H1 (cell line): ENCODE measurements at regions not wholly inside any gene's neighbourhood (a gene's known extent, or its start where the extent isn't known, plus 50 kb on each side); places are given as distances from the start of the nearest gene placed in this dataset.

Experiments
- CTCF ChIA-PET: fragments of 300-600 bp; sonication (Branson Sonifier 250); formaldehyde crosslinking; loops from one replicate; lab custom pipeline; 2021; ENCODE audit not compliant: partially characterized antibody; lab: Charles Lee
- POLR2A ChIA-PET: fragments of 300-600 bp; sonication (Branson Sonifier 250); formaldehyde crosslinking; loops from one replicate; lab custom pipeline; 2021; ENCODE audit warnings: inconsistent platforms; ENCODE audit not compliant: partially characterized antibody; lab: Charles Lee
- DNase-seq, 2 experiments: peaks; one replicate each; pipeline versions ENCODE4 v3.0.0 to v3.0.0-alpha.2; 2010 to 2022; ENCODE audit warnings: low spot score in 2 of 2, low read depth in 1 of 2, mixed read lengths in 1 of 2
- FAIRE-seq: peaks from 2 replicates; lab custom pipeline; 2011; peaks lifted over from hg19 to GRCh38; lab: Jason Lieb, UNC
- H2AFZ ChIP-seq: 2 replicates; pipeline ENCODE4 v1.8.1; 2012; ENCODE audit warnings: low read length, inconsistent platforms
- H2AK5ac ChIP-seq: 2 replicates; pipeline ENCODE4 v1.6.1; 2013; ENCODE audit warnings: low read depth, low read length
- H2BK120ac ChIP-seq: replicated peaks from 2 replicates; pipeline ENCODE3; 2013; ENCODE audit warnings: low read depth, low read length, inconsistent platforms
- H2BK12ac ChIP-seq: 2 replicates; pipeline ENCODE4 v1.6.1; 2013; ENCODE audit warnings: low read depth, low read length
- H2BK15ac ChIP-seq: 2 replicates; pipeline ENCODE4 v1.6.1; 2013; ENCODE audit warnings: low read length
- H2BK20ac ChIP-seq: 2 replicates; pipeline ENCODE4 v1.6.1; 2013; ENCODE audit warnings: low read length
- H2BK5ac ChIP-seq: 2 replicates; pipeline ENCODE4 v1.6.1; 2013; ENCODE audit warnings: low read depth, low read length
- H3K14ac ChIP-seq: 2 replicates; pipeline ENCODE4 v1.6.1; 2013; ENCODE audit warnings: inconsistent platforms; ENCODE audit not compliant: insufficient read length
- H3K18ac ChIP-seq: 2 replicates; pipeline ENCODE4 v1.6.1; 2013; ENCODE audit warnings: low read length; ENCODE audit errors: extremely low read depth
- H3K23ac ChIP-seq: 2 replicates; pipeline ENCODE4 v1.6.1; 2013; ENCODE audit warnings: inconsistent platforms; ENCODE audit not compliant: insufficient read length
- H3K23me2 ChIP-seq: 2 replicates; pipeline ENCODE4 v1.6.1; 2013; ENCODE audit warnings: low read depth, low read length
- H3K27ac ChIP-seq: 2 replicates; pipeline ENCODE4 v1.6.1; 2011; ENCODE audit warnings: low read depth, low read length, inconsistent platforms
- H3K27me3 ChIP-seq, 4 experiments: replicated peaks in 1 of 4; 1 replicate in 1 of 4; 2 replicates in 3 of 4; pipeline versions ENCODE4 v1.6.1 to v1.8.1; 2011 to 2013; ENCODE audit warnings: low read length in 3 of 4, mild to moderate bottlenecking in 3 of 4, inconsistent platforms in 2 of 4, mixed read lengths in 2 of 4, moderate library complexity in 1 of 4; ENCODE audit not compliant: control insufficient read depth in 3 of 4, insufficient read depth in 3 of 4; ENCODE audit errors: extremely low read depth in 1 of 4
- H3K36me3 ChIP-seq, 4 experiments: 2 replicates each; pipeline versions ENCODE4 v1.6.1 to v1.8.1; 2011 to 2013; ENCODE audit warnings: mild to moderate bottlenecking in 4 of 4, low read length in 3 of 4, moderate library complexity in 2 of 4, control low read depth in 1 of 4, inconsistent platforms in 1 of 4; ENCODE audit not compliant: insufficient read depth in 4 of 4, control insufficient read depth in 2 of 4
- H3K4ac ChIP-seq: replicated peaks from 2 replicates; pipeline ENCODE3; 2013; ENCODE audit warnings: low read length, low read depth, mixed read lengths, inconsistent platforms; ENCODE audit not compliant: insufficient read length
- H3K4me1 ChIP-seq, 4 experiments: replicated peaks in 1 of 4; 1 replicate in 1 of 4; 2 replicates in 3 of 4; pipeline versions ENCODE4 v1.6.1 to v1.8.1; 2011 to 2013; ENCODE audit warnings: low read length in 3 of 4, inconsistent platforms in 2 of 4, mixed read lengths in 1 of 4; ENCODE audit not compliant: insufficient read depth in 4 of 4, control insufficient read depth in 3 of 4
- H3K4me2 ChIP-seq, 2 experiments: 2 replicates each; pipeline versions ENCODE4 v1.6.1 to v1.8.1; 2011 to 2013; ENCODE audit warnings: low read depth in 2 of 2, low read length in 2 of 2, control low read depth in 1 of 2, inconsistent platforms in 1 of 2, mild to moderate bottlenecking in 1 of 2; ENCODE audit not compliant: insufficient read depth in 1 of 2
- H3K4me3 ChIP-seq, 4 experiments: fragments of 200-600, 300-600 bp in 1 of 4; sonication (generic), shearing (Covaris generic), sonication (Bioruptor Twin) in 1 of 4; 2 replicates each; pipeline versions ENCODE4 v1.5.1 to v1.8.1; 2011 to 2016; ENCODE audit warnings: low read length in 4 of 4, low read depth in 3 of 4, control low read depth in 2 of 4, inconsistent platforms in 2 of 4, mild to moderate bottlenecking in 2 of 4, mixed read lengths in 1 of 4, moderate library complexity in 1 of 4; ENCODE audit not compliant: insufficient read depth in 2 of 4; ENCODE audit errors: extremely low read depth in 1 of 4
- H3K56ac ChIP-seq: replicated peaks from 2 replicates; pipeline ENCODE3; 2013; ENCODE audit warnings: low read depth, mild to moderate bottlenecking, mixed read lengths, low read length, inconsistent platforms; ENCODE audit not compliant: insufficient read length
- H3K79me1 ChIP-seq: 2 replicates; pipeline ENCODE4 v1.6.1; 2013; ENCODE audit warnings: low read depth, low read length, control low read depth
- H3K79me2 ChIP-seq, 2 experiments: 2 replicates each; pipeline versions ENCODE4 v1.6.1 to v1.8.1; 2012 to 2013; ENCODE audit warnings: low read length in 2 of 2, mild to moderate bottlenecking in 2 of 2, inconsistent platforms in 1 of 2; ENCODE audit not compliant: insufficient read depth in 2 of 2, control insufficient read depth in 1 of 2
- H3K9ac ChIP-seq, 4 experiments: replicated peaks in 1 of 4; 1 replicate in 1 of 4; 2 replicates in 3 of 4; pipeline versions ENCODE4 v1.6.1 to v1.8.1; 2011 to 2013; ENCODE audit warnings: low read depth in 3 of 4, low read length in 3 of 4, control low read depth in 2 of 4, mild to moderate bottlenecking in 2 of 4, moderate library complexity in 2 of 4, inconsistent platforms in 1 of 4; ENCODE audit errors: extremely low read depth in 1 of 4
- H3K9me3 ChIP-seq, 2 experiments: 2 replicates each; pipeline versions ENCODE4 v1.6.1 to v1.8.1; 2012 to 2013; ENCODE audit warnings: mild to moderate bottlenecking in 2 of 2, moderate library complexity in 2 of 2, control low read depth in 1 of 2, inconsistent platforms in 1 of 2, low read depth in 1 of 2, low read length in 1 of 2, mixed read lengths in 1 of 2; ENCODE audit not compliant: insufficient read depth in 2 of 2
- H4K20me1 ChIP-seq, 2 experiments: replicated peaks in 1 of 2; 2 replicates each; pipeline versions ENCODE3 to v1.8.1; 2011 to 2013; ENCODE audit warnings: inconsistent platforms in 2 of 2, low read length in 2 of 2, mild to moderate bottlenecking in 1 of 2; ENCODE audit not compliant: insufficient read depth in 2 of 2, control insufficient read depth in 1 of 2
- H4K5ac ChIP-seq: 2 replicates; pipeline ENCODE4 v1.6.1; 2013; ENCODE audit warnings: low read length, low read depth, mixed read lengths, inconsistent platforms; ENCODE audit not compliant: insufficient read length
- H4K8ac ChIP-seq: 2 replicates; pipeline ENCODE4 v1.8.0; 2013; ENCODE audit warnings: mild to moderate bottlenecking, moderate library complexity, low read length, inconsistent platforms; ENCODE audit not compliant: insufficient read depth; ENCODE audit errors: extremely low read depth
- H4K91ac ChIP-seq: replicated peaks from 2 replicates; pipeline ENCODE3; 2013; ENCODE audit warnings: low read length, mixed read lengths, inconsistent platforms; ENCODE audit not compliant: insufficient read length
- ASH2L ChIP-seq: fragments of 200-600, 300-600 bp; sonication (generic); IDR thresholded peaks from one replicate; pipeline ENCODE4 v1.7.1; 2017; ENCODE audit warnings: low read length
- CREB1 ChIP-seq: IDR thresholded peaks from 2 replicates; pipeline ENCODE4 v1.6.1; 2012; ENCODE audit warnings: inconsistent platforms
- PHF8 ChIP-seq: fragments of 200-600 bp; sonication (generic); conservative IDR thresholded peaks from 2 replicates; pipeline ENCODE4 v1.7.1; 2012; ENCODE audit warnings: low read depth, mild to moderate bottlenecking, inconsistent platforms, low read length, moderate library complexity
- POLR2AphosphoS5 ChIP-seq: IDR thresholded peaks from 2 replicates; pipeline ENCODE4 v1.6.1; 2011; ENCODE audit warnings: low read depth, low read length
- SIN3A ChIP-seq, 2 experiments: IDR thresholded peaks in 1 of 2; conservative IDR thresholded peaks in 1 of 2; 2 replicates each; pipeline ENCODE4 v1.6.1; 2011 to 2012; ENCODE audit warnings: low read length in 2 of 2, improper control_type of control experiment in 1 of 2, low read depth in 1 of 2, mild to moderate bottlenecking in 1 of 2
- SUZ12 ChIP-seq: fragments of 200-600 bp; sonication (generic); IDR thresholded peaks from 2 replicates; pipeline ENCODE4 v1.6.1; 2012; ENCODE audit warnings: mild to moderate bottlenecking, inconsistent platforms, low read length, moderate library complexity, mixed read lengths
- WGBS, 2 experiments: shearing (Covaris generic) in 1 of 2; methylation state at CpG; one replicate each; pipeline versions ENCODE4 v1.1.6 to v1.1.7; 2013 to 2015; ENCODE audit warnings: low lambda C conversion rate in 2 of 2, mixed read lengths in 2 of 2, inconsistent platforms in 1 of 2, low coverage in 1 of 2, missing lambda C conversion rate in 1 of 2; ENCODE audit not compliant: insufficient replicate concordance in 2 of 2, insufficient coverage in 1 of 2, insufficient read length in 1 of 2; ENCODE audit errors: extremely low coverage in 1 of 2, missing lambda C conversion rate in 1 of 2; 5-methylcytosine and 5-hydroxymethylcytosine counted together
- TF ChIP-seq, protein P1 (sequence below): IDR thresholded peaks from 2 replicates; pipeline ENCODE4 v1.6.1; 2011; ENCODE audit warnings: low read length, improper control_type of control experiment

- Histone ChIP-seq H3K4me2 (no peak overlapping the region), H3K14ac (no peak overlapping the region), H3K4me1 (peaks cover 0 to 17% (median 3%) of the 10 kb centered on the region in 4 experiments; a peak in 4 of 7 replicates), H3K18ac (no peak overlapping the region), H3K79me2 (no peaks in the 10 kb centered on the region), H2BK12ac (peak overlapping the region; percentile 60; the same call in 1 of the 2 replicates), H3K4me3 (no peak overlapping the region), H4K91ac (no peak overlapping the region), H3K4ac (no peak overlapping the region), H3K23me2 (no peaks in the 10 kb centered on the region), H3K23ac (no peak overlapping the region), H4K8ac (no peak overlapping the region), H3K36me3 (no peaks in the 10 kb centered on the region), H3K56ac (no peak overlapping the region), H4K5ac (no peak overlapping the region), H3K9me3 (no peaks in the 10 kb centered on the region), H2BK15ac (0 out of 2 replicates have a peak overlapping the region, but pooled peaks have one; percentile 10), H3K9ac (no peak overlapping the region), H2BK120ac (no peak overlapping the region), H2BK5ac (no peak overlapping the region), H2BK20ac (no peak overlapping the region), H3K27me3 (no peaks in the 10 kb centered on the region; a peak in 1 of 7 replicates), H3K79me1 (no peaks in the 10 kb centered on the region), H3K27ac (no peak overlapping the region), H4K20me1 (no peaks in the 10 kb centered on the region), H2AK5ac (0 out of 2 replicates have a peak overlapping the region, but pooled peaks have one; percentile 39), H2AFZ (no peak overlapping the region)
- 87% methylated on average over 7 of the region's 8 CpGs; no CpG with 5 or more reads in 1 of the 2 experiments for WGBS, 2 experiments
- FAIRE-seq (no peak), DNase-seq (no peak)
- CTCF ChIA-PET, result interaction anchor here (0.9 to 1.4 kb wide), 5 partner anchors 12 to 231 kb away, joined by 3 to 5 read pairs (median 3); no protein-coding TSS in a partner anchor
- POLR2A ChIA-PET, result no interaction called here
- no peak for TF ChIP-seq SIN3A (conservative IDR thresholded peaks at IDR 0.05 in 1 of 2, IDR thresholded peaks at IDR 0.05 in 1 of 2; ENCODE audit: low read depth in 1 of 2, low read length in 2 of 2)
- TF ChIP-seq SUZ12, result no peak
- TF ChIP-seq CREB1, result no peak
- no peak for TF ChIP-seq PHF8
- TF ChIP-seq, protein P1, sequence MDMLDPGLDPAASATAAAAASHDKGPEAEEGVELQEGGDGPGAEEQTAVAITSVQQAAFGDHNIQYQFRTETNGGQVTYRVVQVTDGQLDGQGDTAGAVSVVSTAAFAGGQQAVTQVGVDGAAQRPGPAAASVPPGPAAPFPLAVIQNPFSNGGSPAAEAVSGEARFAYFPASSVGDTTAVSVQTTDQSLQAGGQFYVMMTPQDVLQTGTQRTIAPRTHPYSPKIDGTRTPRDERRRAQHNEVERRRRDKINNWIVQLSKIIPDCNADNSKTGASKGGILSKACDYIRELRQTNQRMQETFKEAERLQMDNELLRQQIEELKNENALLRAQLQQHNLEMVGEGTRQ, result no peak
- no peak for TF ChIP-seq ASH2L
- TF ChIP-seq POLR2AphosphoS5, result no peak
Measured at GRCh38 chr17:79273660-79274059, 199.0 kb downstream of the ENGASE start.
